GM12878 (cell line): ENCODE measurements at regions not wholly inside any gene's neighbourhood (a gene's known extent, or its start where the extent isn't known, plus 50 kb on each side); places are given as distances from the start of the nearest gene placed in this dataset.

Experiments used
- ATAC-seq: fragments of 200-7000 bp; cut with Tn5 transposase; 3 replicates; pipeline ENCODE4 v1.9.1; 2020; ENCODE audit warnings: mild to moderate bottlenecking, moderate library complexity
- BruUV-seq: library from RNA; stranded (reverse); fragments of 400-500 nt; replicated peaks from 2 replicates; lab custom pipeline; 2021; lab: Mats Ljungman, UMichigan
- CTCF ChIA-PET: fragments of 300-600 bp; sonication (Branson Sonifier 250); formaldehyde crosslinking; extraction: SDS; loops from one replicate; lab custom pipeline; 2021; ENCODE audit warnings: inconsistent platforms; lab: Yijun Ruan, JAX
- POLR2A ChIA-PET: fragments of 350-600 bp; formaldehyde crosslinking; extraction: SDS; loops from one replicate; lab custom pipeline; 2021; ENCODE audit warnings: inconsistent platforms; lab: Charles Lee
- RAD21 ChIA-PET: fragments of 300-600 bp; sonication (Branson Sonifier 250); formaldehyde crosslinking; loops from one replicate; lab custom pipeline; 2023; ENCODE audit warnings: antibody characterized with exemption; ENCODE audit not compliant: unreplicated experiment; lab: Charles Lee
- SMC1A ChIA-PET: fragments of 300-600 bp; sonication (Branson Sonifier 250); formaldehyde crosslinking; loops from one replicate; lab custom pipeline; 2023; ENCODE audit not compliant: unreplicated experiment, uncharacterized antibody; lab: Charles Lee
- DNase-seq: peaks from one replicate; pipeline ENCODE4 v3.0.0-alpha.2; 2011; ENCODE audit warnings: low read depth, low spot score
- FAIRE-seq: peaks from 3 replicates; lab custom pipeline; 2011; peaks lifted over from hg19 to GRCh38; lab: Jason Lieb, UNC
- H2AFZ ChIP-seq: 2 replicates; pipeline ENCODE4 v1.6.0; 2011; ENCODE audit warnings: low read depth, low read length, control low read depth; ENCODE audit not compliant: control insufficient read depth
- H3K27ac ChIP-seq: 2 replicates; pipeline ENCODE4 v1.5.1; 2011; ENCODE audit warnings: control low read depth; ENCODE audit not compliant: control insufficient read depth, insufficient read depth
- H3K27me3 ChIP-seq, 2 experiments: replicated peaks in 1 of 2; 2 replicates each; pipeline versions ENCODE4 v1.6.0 to v1.6.1; 2011; ENCODE audit warnings: low read length in 1 of 2; ENCODE audit not compliant: control insufficient read depth in 2 of 2, insufficient read depth in 2 of 2
- H3K36me3 ChIP-seq, 2 experiments: 2 replicates each; pipeline ENCODE4 v1.5.1; 2011; ENCODE audit warnings: low read length in 1 of 2; ENCODE audit not compliant: control insufficient read depth in 2 of 2, insufficient read depth in 2 of 2
- H3K4me1 ChIP-seq: 2 replicates; pipeline ENCODE4 v1.6.1; 2011; ENCODE audit warnings: mild to moderate bottlenecking, low read length, moderate library complexity, mixed read lengths; ENCODE audit not compliant: control insufficient read depth, insufficient read depth
- H3K4me2 ChIP-seq: 2 replicates; pipeline ENCODE4 v1.6.0; 2011; ENCODE audit warnings: control low read depth; ENCODE audit not compliant: control insufficient read depth, insufficient read depth
- H3K4me3 ChIP-seq: fragments of 200-600 bp; sonication (generic); 2 replicates; pipeline ENCODE4 v1.5.1; 2016
- H3K79me2 ChIP-seq: 2 replicates; pipeline ENCODE4 v1.6.0; 2011; ENCODE audit warnings: low read length; ENCODE audit not compliant: control insufficient read depth, insufficient read depth
- H3K9ac ChIP-seq: 2 replicates; pipeline ENCODE4 v1.8.0; 2011; ENCODE audit warnings: low read length, control low read depth, mixed read lengths; ENCODE audit not compliant: control insufficient read depth, insufficient read depth
- H3K9me3 ChIP-seq: replicated peaks from 3 replicates; pipeline ENCODE4 v1.5.1; 2011; ENCODE audit warnings: mild to moderate bottlenecking, low read length; ENCODE audit not compliant: control insufficient read depth, insufficient read depth
- H4K20me1 ChIP-seq: 2 replicates; pipeline ENCODE4 v1.6.0; 2011; ENCODE audit not compliant: control insufficient read depth, insufficient read depth
- BCL11A ChIP-seq: IDR thresholded peaks from 2 replicates; pipeline ENCODE4 v1.6.1; 2011; ENCODE audit warnings: low read depth, low read length
- CEBPB ChIP-seq, 2 experiments: fragments of 150-350 bp in 1 of 2; IDR thresholded peaks; 2 replicates each; pipeline ENCODE4 v1.6.1; 2012 to 2014; ENCODE audit warnings: low read depth in 2 of 2, low read length in 2 of 2, borderline replicate concordance in 1 of 2, inconsistent platforms in 1 of 2
- CHD1 ChIP-seq: IDR thresholded peaks from 2 replicates; pipeline ENCODE4 v1.6.1; 2012; ENCODE audit warnings: low read depth, low read length, improper control_type of control experiment
- HDAC6 ChIP-seq: fragments of 200-600 bp; sonication (generic); IDR thresholded peaks from one replicate; pipeline ENCODE4 v1.8.0; 2017; ENCODE audit warnings: antibody characterized with exemption; ENCODE audit not compliant: unreplicated experiment
- SMARCA5 ChIP-seq: fragments of 450-650 bp; IDR thresholded peaks from 2 replicates; pipeline ENCODE4 v1.6.1; 2017; ENCODE audit warnings: mild to moderate bottlenecking
- TCF12 ChIP-seq: IDR thresholded peaks from 2 replicates; pipeline ENCODE4 v1.6.1; 2011; ENCODE audit warnings: low read depth, mild to moderate bottlenecking, low read length
- WGBS: methylation state at CpG from one replicate; pipeline ENCODE4 v1.1.6; 2016; ENCODE audit warnings: low lambda C conversion rate; ENCODE audit not compliant: insufficient replicate concordance, insufficient coverage; ENCODE audit errors: missing lambda C conversion rate; 5-methylcytosine and 5-hydroxymethylcytosine counted together
- in situ Hi-C: fragments of 300-500 bp; cut with MboI; formaldehyde crosslinking; loops from 9 replicates; pipeline ENCODE4 v1.14.3; 2018; ENCODE audit warnings: mixed read lengths
- intact Hi-C: fragments of 100-400 bp; cut with micrococcal nuclease; formaldehyde crosslinking; loops from one replicate; pipeline ENCODE4 v1.14.2; 2022; ENCODE audit not compliant: unreplicated experiment
- TF ChIP-seq, protein P1 (sequence below): fragments of 450-650 bp; IDR thresholded peaks from 2 replicates; pipeline ENCODE4 v1.6.1; 2017; ENCODE audit warnings: mild to moderate bottlenecking
- TF ChIP-seq, protein P2 (sequence below): IDR thresholded peaks from 2 replicates; pipeline ENCODE4 v1.6.1; 2011; ENCODE audit warnings: low read depth, low read length, improper control_type of control experiment, borderline replicate concordance
- TF ChIP-seq, protein P3 (sequence below): IDR thresholded peaks from 2 replicates; pipeline ENCODE4 v1.6.1; 2011; ENCODE audit warnings: borderline replicate concordance, low read depth, mild to moderate bottlenecking, moderate library complexity, mixed read lengths, low read length; ENCODE audit not compliant: insufficient read depth; ENCODE audit errors: extremely low read length
- TF ChIP-seq, protein P4 (sequence below): fragments of 450-650 bp; IDR thresholded peaks from 2 replicates; pipeline ENCODE4 v1.6.1; 2016; ENCODE audit warnings: mild to moderate bottlenecking
- TF ChIP-seq, protein P5 (sequence below): IDR thresholded peaks from 2 replicates; pipeline ENCODE4 v1.6.1; 2012; ENCODE audit warnings: mild to moderate bottlenecking, low read depth, low read length

DNA sequence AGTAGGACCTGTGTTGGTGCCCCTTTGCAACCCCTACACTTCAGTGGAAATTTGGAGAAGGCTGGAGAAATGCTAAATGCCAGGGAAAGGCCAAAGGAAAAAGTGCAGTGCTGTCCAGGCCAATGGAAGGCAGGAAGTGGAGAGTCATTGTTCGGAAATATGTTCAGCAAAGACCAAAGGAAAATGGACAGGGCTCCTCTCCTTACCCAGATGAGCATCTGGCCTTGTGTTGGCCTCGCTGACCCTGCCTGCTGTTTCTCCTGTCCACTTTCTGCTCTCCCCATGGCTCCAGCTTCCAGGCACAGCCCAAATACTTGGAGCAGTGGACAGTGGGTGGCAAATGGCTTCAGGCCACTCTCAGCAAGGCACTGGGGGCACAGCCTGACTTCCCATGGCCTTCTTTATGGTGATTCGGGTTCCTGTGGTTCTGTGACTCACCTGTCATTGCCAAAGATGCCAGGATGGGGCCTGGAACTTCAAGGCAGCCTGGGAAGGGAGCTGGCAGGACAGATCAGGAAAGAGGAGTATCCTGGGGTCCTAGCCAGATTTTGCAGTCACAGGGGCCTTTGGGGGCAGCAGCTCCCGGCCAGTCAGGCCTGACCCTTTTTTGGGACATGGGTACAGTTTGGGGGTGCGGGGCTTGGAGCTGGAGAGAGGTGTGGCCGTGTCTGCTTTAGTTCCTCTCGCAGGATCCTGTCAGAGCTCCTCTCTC is 190.9 kb upstream of the SLC24A3 start:
- no peak for DNase-seq
- intact Hi-C loops: no loop called here

More for the DNA sequence above, 190.9 kb upstream of the SLC24A3 start:
- POLR2A ChIA-PET: interaction anchor here (1.0 kb wide), 1 partner anchor 10 kb away, joined by 3 read pairs; no protein-coding TSS in a partner anchor
- 13% methylated on average over 7 of the region's 7 CpGs for WGBS
- RAD21 ChIA-PET: no interaction called here
- SMC1A ChIA-PET: interaction anchor here (1.6 kb wide), 1 partner anchor 35 kb away, joined by 4 read pairs; no protein-coding TSS in a partner anchor
- Histone ChIP-seq H3K4me3 (no peak overlapping the region), H3K27me3 (no peaks in the 10 kb centered on the region)
- CTCF ChIA-PET: no interaction called here
- TF ChIP-seq SMARCA5 (no peak), TCF12 (no peak), CHD1 (no peak), BCL11A (no peak), CEBPB (IDR thresholded peaks at IDR 0.05; ENCODE audit: borderline replicate concordance in 1 of 2, low read depth in 2 of 2, low read length in 2 of 2) (no peak), HDAC6 (no peak)
- TF ChIP-seq, protein P1, sequence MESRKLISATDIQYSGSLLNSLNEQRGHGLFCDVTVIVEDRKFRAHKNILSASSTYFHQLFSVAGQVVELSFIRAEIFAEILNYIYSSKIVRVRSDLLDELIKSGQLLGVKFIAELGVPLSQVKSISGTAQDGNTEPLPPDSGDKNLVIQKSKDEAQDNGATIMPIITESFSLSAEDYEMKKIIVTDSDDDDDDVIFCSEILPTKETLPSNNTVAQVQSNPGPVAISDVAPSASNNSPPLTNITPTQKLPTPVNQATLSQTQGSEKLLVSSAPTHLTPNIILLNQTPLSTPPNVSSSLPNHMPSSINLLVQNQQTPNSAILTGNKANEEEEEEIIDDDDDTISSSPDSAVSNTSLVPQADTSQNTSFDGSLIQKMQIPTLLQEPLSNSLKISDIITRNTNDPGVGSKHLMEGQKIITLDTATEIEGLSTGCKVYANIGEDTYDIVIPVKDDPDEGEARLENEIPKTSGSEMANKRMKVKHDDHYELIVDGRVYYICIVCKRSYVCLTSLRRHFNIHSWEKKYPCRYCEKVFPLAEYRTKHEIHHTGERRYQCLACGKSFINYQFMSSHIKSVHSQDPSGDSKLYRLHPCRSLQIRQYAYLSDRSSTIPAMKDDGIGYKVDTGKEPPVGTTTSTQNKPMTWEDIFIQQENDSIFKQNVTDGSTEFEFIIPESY: no peak
- TF ChIP-seq, protein P2, sequence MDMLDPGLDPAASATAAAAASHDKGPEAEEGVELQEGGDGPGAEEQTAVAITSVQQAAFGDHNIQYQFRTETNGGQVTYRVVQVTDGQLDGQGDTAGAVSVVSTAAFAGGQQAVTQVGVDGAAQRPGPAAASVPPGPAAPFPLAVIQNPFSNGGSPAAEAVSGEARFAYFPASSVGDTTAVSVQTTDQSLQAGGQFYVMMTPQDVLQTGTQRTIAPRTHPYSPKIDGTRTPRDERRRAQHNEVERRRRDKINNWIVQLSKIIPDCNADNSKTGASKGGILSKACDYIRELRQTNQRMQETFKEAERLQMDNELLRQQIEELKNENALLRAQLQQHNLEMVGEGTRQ: no peak
- TF ChIP-seq, protein P3, sequence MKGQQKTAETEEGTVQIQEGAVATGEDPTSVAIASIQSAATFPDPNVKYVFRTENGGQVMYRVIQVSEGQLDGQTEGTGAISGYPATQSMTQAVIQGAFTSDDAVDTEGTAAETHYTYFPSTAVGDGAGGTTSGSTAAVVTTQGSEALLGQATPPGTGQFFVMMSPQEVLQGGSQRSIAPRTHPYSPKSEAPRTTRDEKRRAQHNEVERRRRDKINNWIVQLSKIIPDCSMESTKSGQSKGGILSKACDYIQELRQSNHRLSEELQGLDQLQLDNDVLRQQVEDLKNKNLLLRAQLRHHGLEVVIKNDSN: no peak
- TF ChIP-seq, protein P4, sequence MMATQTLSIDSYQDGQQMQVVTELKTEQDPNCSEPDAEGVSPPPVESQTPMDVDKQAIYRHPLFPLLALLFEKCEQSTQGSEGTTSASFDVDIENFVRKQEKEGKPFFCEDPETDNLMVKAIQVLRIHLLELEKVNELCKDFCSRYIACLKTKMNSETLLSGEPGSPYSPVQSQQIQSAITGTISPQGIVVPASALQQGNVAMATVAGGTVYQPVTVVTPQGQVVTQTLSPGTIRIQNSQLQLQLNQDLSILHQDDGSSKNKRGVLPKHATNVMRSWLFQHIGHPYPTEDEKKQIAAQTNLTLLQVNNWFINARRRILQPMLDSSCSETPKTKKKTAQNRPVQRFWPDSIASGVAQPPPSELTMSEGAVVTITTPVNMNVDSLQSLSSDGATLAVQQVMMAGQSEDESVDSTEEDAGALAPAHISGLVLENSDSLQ: no peak
- TF ChIP-seq, protein P5, sequence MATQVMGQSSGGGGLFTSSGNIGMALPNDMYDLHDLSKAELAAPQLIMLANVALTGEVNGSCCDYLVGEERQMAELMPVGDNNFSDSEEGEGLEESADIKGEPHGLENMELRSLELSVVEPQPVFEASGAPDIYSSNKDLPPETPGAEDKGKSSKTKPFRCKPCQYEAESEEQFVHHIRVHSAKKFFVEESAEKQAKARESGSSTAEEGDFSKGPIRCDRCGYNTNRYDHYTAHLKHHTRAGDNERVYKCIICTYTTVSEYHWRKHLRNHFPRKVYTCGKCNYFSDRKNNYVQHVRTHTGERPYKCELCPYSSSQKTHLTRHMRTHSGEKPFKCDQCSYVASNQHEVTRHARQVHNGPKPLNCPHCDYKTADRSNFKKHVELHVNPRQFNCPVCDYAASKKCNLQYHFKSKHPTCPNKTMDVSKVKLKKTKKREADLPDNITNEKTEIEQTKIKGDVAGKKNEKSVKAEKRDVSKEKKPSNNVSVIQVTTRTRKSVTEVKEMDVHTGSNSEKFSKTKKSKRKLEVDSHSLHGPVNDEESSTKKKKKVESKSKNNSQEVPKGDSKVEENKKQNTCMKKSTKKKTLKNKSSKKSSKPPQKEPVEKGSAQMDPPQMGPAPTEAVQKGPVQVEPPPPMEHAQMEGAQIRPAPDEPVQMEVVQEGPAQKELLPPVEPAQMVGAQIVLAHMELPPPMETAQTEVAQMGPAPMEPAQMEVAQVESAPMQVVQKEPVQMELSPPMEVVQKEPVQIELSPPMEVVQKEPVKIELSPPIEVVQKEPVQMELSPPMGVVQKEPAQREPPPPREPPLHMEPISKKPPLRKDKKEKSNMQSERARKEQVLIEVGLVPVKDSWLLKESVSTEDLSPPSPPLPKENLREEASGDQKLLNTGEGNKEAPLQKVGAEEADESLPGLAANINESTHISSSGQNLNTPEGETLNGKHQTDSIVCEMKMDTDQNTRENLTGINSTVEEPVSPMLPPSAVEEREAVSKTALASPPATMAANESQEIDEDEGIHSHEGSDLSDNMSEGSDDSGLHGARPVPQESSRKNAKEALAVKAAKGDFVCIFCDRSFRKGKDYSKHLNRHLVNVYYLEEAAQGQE: no peak
- TF ChIP-seq, all 136 proteins: peak for 0
- Histone ChIP-seq H4K20me1 (no peaks in the 10 kb centered on the region), H3K4me2 (no peak overlapping the region), H3K36me3 (no peaks in the 10 kb centered on the region), H2AFZ (no peak overlapping the region), H3K9ac (no peak overlapping the region), H3K9me3 (no peaks in the 10 kb centered on the region), H3K4me1 (peaks cover 12% of the 10 kb centered on the region), H3K79me2 (no peaks in the 10 kb centered on the region), H3K27ac (no peak overlapping the region)
- ATAC-seq: no peak
- BruUV-seq: no TSS peak
- in situ Hi-C loops: no loop called here
- FAIRE-seq: no peak
